ENCODE measurements at regions not wholly inside any gene's neighbourhood (a gene's known extent, or its start where the extent isn't known, plus 50 kb on each side); places are given as distances from the start of the nearest gene placed in this dataset.
"Not testable (repeated sequence)": the region's sequence is repeated elsewhere in the genome, so short reads cannot be mapped to it uniquely, and the experiment has no call there.

- no peak for DNase-seq
Observed at GRCh38 chr2:6143812-6144211, 451.6 kb downstream of the SOX11 start.

GRCh38 chr2:6147215-6147614, 455.0 kb downstream of the SOX11 start:
- DNase-seq: not testable (repeated sequence)

- DNase-seq: no peak
Observed at GRCh38 chr2:6148882-6149281, 456.7 kb downstream of the SOX11 start.

GRCh38 chr2:6159606-6160005, 467.4 kb downstream of the SOX11 start:
- DNase-seq: no peak

GRCh38 chr2:6163932-6164331, 471.7 kb downstream of the SOX11 start:
- DNase-seq: no peak

- no peak for DNase-seq
Observed at GRCh38 chr2:6164986-6165747, 473.0 kb downstream of the SOX11 start.

- DNase-seq: no peak
Observed at GRCh38 chr2:6167592-6168138, 475.5 kb downstream of the SOX11 start.

GRCh38 chr2:6168485-6168884, 476.3 kb downstream of the SOX11 start:
- DNase-seq: no peak

GRCh38 chr2:6171294-6171693, 479.1 kb downstream of the SOX11 start:
- no peak for DNase-seq

- no peak for DNase-seq
Observed at GRCh38 chr2:6177811-6178210, 485.6 kb downstream of the SOX11 start.

- DNase-seq: no peak
Observed at GRCh38 chr2:6181525-6181924, 489.3 kb downstream of the SOX11 start.

- no peak for DNase-seq
Observed at GRCh38 chr2:6181926-6182325, 489.7 kb downstream of the SOX11 start.

- no peak for DNase-seq
Observed at GRCh38 chr2:6183226-6183625, 491.0 kb downstream of the SOX11 start.

GRCh38 chr2:6184532-6185292, 492.5 kb downstream of the SOX11 start:
- DNase-seq: no peak

- no peak for DNase-seq
Observed at GRCh38 chr2:6186332-6187151, 494.4 kb downstream of the SOX11 start.

- DNase-seq: no peak
Observed at GRCh38 chr2:6196449-6196848, 504.3 kb downstream of the SOX11 start.

- DNase-seq: not testable (repeated sequence)
Observed at GRCh38 chr2:6198370-6198919, 506.3 kb downstream of the SOX11 start.

- DNase-seq: no peak
Observed at GRCh38 chr2:6202756-6203155, 510.6 kb downstream of the SOX11 start.

- DNase-seq: no peak
Observed at GRCh38 chr2:6203291-6203959, 511.2 kb downstream of the SOX11 start.

- DNase-seq: no peak
Observed at GRCh38 chr2:6206882-6207281, 514.7 kb downstream of the SOX11 start.

GRCh38 chr2:6211236-6211635, 519.1 kb downstream of the SOX11 start:
- no peak for DNase-seq

GRCh38 chr2:6212491-6212890, 520.3 kb downstream of the SOX11 start:
- no peak for DNase-seq

Data from stimulated activated naive CD4-positive, alpha-beta T cell (primary cell).